Skeletal muscle tissue (tissue), 3 donors: ENCODE measurements at regions not wholly inside any gene's neighbourhood (a gene's known extent, or its start where the extent isn't known, plus 50 kb on each side); places are given as distances from the start of the nearest gene placed in this dataset.

Experiments
- H3K27ac ChIP-seq: one replicate; pipeline ENCODE4 v1.7.0; 2013; ENCODE audit warnings: mild to moderate bottlenecking, low read depth, low read length, inconsistent platforms
- H3K27me3 ChIP-seq, 3 donors: one replicate each; pipeline ENCODE4 v1.7.0; 2013; ENCODE audit warnings: low read length in 3 of 3; ENCODE audit not compliant: control insufficient read depth in 3 of 3, insufficient read depth in 3 of 3
- H3K36me3 ChIP-seq, 3 donors: one replicate each; pipeline ENCODE4 v1.7.0; 2013; ENCODE audit warnings: low read length in 3 of 3; ENCODE audit not compliant: control insufficient read depth in 3 of 3, insufficient read depth in 3 of 3
- H3K4me1 ChIP-seq, 3 donors: one replicate each; pipeline ENCODE4 v1.7.0; 2013; ENCODE audit warnings: low read length in 3 of 3, mild to moderate bottlenecking in 3 of 3; ENCODE audit not compliant: control insufficient read depth in 3 of 3, insufficient read depth in 3 of 3
- H3K4me3 ChIP-seq, 3 donors: one replicate each; pipeline ENCODE4 v1.7.0; 2013; ENCODE audit warnings: low read length in 3 of 3
- H3K9ac ChIP-seq, 3 donors: one replicate each; pipeline ENCODE4 v1.7.0; 2013; ENCODE audit warnings: low read length in 3 of 3, mild to moderate bottlenecking in 3 of 3, moderate library complexity in 2 of 3, low read depth in 1 of 3
- H3K9me3 ChIP-seq, 3 donors: one replicate each; pipeline ENCODE4 v1.7.0; 2013; ENCODE audit warnings: low read length in 3 of 3; ENCODE audit not compliant: control insufficient read depth in 3 of 3
- donor health status: Osteomylitis.

DNA sequence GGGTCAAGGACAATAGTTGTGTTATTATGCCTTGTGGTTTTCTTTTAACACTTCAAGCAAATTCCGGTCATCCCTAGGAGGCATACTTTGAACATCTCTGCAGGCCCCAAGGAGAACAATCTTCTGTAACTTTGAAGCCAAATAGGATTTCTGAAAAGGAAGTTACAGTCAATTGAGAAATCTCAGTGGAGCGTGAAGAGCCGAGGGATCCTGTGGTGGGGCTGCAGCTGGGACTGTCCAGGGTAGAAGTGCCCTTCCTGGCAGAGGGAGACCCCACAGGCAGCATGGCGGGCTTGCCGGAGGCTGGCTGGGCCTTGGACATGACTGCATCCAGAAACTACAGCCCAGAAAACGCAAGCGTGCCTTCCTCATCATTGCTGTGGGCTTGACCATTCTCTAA is 179.7 kb downstream of the PTPN20 start:
- H3K36me3 ChIP-seq: no peaks in the 10 kb centered on the region
- H3K4me3 ChIP-seq: no peak overlapping the region
- H3K9ac ChIP-seq: no peak overlapping the region
- H3K27me3 ChIP-seq: no peaks in the 10 kb centered on the region
- H3K9me3 ChIP-seq: no peaks in the 10 kb centered on the region
- H3K27ac ChIP-seq: no peak overlapping the region
- H3K4me1 ChIP-seq: no peaks in the 10 kb centered on the region

DNA sequence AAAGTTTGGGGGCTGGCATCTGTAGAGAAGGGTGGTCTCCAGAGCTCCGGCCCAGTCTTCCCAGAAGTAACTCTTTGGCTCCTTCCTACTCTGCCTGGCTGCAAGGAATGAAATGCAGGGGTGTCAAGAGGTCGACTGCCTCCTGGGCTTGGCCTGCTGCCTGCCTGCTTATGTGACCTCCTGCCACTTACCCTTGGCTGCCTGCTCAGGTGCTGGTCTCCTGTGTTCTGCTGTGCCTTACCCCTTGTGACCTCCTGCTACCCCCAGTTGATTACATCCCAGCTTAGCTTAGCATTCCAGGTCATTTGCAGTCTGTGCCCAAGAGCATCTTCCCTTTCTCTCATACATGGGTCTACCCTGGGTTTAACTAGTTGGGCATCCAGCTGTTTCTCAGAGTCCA is 180.2 kb downstream of the PTPN20 start:
- Histone ChIP-seq H3K9ac (no peak overlapping the region), H3K36me3 (no peaks in the 10 kb centered on the region), H3K27ac (no peak overlapping the region), H3K9me3 (no peaks in the 10 kb centered on the region), H3K27me3 (no peaks in the 10 kb centered on the region), H3K4me3 (no peak overlapping the region), H3K4me1 (no peaks in the 10 kb centered on the region)

DNA sequence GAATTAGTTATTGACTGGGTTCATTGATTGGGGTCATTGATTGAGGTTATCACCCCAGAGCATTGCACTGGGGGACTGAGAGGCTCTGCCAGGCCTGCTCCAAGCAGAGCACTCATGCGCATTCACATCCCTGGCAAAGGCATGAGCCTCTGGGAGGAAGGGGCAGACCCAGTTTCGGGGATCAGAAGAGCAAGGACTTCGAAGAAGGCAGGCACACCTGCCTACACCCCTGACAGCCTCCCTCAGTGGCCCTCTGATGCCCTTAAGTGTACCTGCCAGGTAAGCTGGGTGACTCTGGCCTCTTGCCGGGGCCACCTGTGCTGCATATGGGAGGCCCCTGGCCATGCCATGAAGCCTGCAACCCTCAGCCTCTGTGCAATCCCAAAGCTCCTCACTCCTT is 181.1 kb downstream of the PTPN20 start:
- H3K36me3 ChIP-seq: no peaks in the 10 kb centered on the region
- no peak overlapping the region for H3K27ac ChIP-seq
- no peaks in the 10 kb centered on the region for H3K27me3 ChIP-seq
- no peak overlapping the region for H3K4me3 ChIP-seq
- no peaks in the 10 kb centered on the region for H3K4me1 ChIP-seq
- no peak overlapping the region for H3K9ac ChIP-seq
- H3K9me3 ChIP-seq: no peaks in the 10 kb centered on the region

DNA sequence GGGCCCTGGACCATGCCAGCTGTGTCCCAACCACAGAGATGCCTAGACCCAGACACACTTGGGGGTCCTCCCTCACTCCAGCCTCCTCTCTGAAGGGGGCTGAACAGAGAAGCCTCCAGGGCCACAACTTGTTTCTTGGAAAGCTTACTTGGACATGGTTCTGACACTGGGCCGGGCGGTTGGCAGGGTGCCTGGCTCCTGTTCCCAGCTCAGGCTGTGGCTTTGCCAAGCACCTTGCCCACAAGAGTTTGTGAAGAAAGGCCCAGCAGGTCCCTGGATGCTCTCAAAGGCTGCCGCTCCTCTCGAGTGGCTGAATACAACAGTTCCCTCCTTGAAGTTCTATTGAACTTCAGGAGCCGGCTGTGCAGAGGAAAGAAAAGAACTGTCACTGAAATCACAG is 181.6 kb downstream of the PTPN20 start:
- Histone ChIP-seq H3K36me3 (no peaks in the 10 kb centered on the region), H3K27ac (no peak overlapping the region), H3K4me1 (no peaks in the 10 kb centered on the region), H3K9me3 (no peaks in the 10 kb centered on the region), H3K4me3 (no peak overlapping the region), H3K27me3 (no peaks in the 10 kb centered on the region), H3K9ac (no peak overlapping the region)

DNA sequence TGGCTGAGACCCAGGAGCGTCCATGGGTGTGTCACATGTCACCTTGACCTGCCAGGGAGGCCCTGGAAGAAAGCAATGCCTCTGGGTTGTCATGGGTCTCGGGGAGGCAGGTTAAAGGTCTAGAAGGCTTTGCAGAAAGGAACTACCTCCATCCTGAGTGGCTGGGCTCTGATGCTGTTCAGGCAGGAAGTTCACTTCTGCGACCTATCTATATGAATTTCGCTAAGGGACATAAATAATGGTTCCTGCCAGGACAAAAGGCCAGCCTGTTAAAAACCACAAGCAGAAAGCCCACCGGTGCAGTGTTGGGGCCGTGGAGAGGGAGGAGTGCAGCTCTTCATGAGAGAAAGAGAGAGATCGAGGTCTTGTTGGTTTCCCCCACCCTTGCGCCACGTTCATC is 182.9 kb downstream of the PTPN20 start:
- H3K9me3 ChIP-seq: no peaks in the 10 kb centered on the region

DNA sequence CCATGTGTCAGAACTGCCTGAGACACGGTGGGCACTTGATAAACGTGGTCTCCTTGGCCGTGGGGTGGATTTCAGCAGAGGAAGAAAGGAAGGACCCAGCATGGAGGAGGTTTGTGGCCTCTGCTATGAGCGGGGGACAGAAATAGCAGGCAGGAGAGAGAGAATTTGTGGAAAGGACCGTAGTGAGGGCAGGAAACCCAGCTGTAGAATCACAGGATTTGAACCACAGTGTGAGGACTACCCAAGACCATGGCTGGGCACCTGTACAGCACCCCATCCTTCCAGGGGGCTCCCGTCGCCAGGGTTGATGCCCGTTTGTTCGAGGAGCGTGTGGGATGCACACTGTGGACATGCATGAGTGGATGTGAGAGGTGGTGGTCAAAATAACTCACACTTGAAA is 183.4 kb downstream of the PTPN20 start:
- no peaks in the 10 kb centered on the region for H3K27me3 ChIP-seq
- H3K9me3 ChIP-seq: no peaks in the 10 kb centered on the region
- no peak overlapping the region for H3K4me3 ChIP-seq
- no peaks in the 10 kb centered on the region for H3K4me1 ChIP-seq
- no peak overlapping the region for H3K27ac ChIP-seq
- H3K36me3 ChIP-seq: no peaks in the 10 kb centered on the region
- H3K9ac ChIP-seq: no peak overlapping the region

More for the DNA sequence above, 182.9 kb downstream of the PTPN20 start:
- Histone ChIP-seq H3K4me1 (no peaks in the 10 kb centered on the region), H3K36me3 (no peaks in the 10 kb centered on the region), H3K9ac (no peak overlapping the region), H3K4me3 (no peak overlapping the region), H3K27ac (no peak overlapping the region), H3K27me3 (no peaks in the 10 kb centered on the region)

DNA sequence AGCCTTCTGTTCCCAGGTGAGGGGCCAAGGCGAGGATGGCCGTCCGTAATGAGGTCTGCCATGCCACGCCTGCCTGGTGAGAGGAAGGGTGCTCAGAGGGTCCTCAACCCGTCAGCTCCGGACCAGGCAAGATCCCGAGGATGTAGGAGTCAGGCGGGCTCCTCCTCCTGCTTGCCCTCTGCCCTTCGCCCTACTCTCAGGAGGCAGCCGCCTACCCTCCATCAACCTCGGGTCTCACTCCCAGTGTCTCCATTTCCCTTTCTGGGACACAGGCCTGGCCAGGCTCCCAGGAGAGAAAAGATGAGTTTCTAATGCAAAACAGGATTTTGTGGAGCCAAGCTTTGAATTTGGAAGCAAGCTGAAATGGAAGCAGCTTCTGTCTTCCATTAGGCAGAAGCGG is 184.0 kb downstream of the PTPN20 start:
- Histone ChIP-seq H3K4me3 (no peak overlapping the region), H3K36me3 (no peaks in the 10 kb centered on the region), H3K9me3 (no peaks in the 10 kb centered on the region), H3K27me3 (no peaks in the 10 kb centered on the region), H3K27ac (no peak overlapping the region), H3K9ac (no peak overlapping the region), H3K4me1 (no peaks in the 10 kb centered on the region)

DNA sequence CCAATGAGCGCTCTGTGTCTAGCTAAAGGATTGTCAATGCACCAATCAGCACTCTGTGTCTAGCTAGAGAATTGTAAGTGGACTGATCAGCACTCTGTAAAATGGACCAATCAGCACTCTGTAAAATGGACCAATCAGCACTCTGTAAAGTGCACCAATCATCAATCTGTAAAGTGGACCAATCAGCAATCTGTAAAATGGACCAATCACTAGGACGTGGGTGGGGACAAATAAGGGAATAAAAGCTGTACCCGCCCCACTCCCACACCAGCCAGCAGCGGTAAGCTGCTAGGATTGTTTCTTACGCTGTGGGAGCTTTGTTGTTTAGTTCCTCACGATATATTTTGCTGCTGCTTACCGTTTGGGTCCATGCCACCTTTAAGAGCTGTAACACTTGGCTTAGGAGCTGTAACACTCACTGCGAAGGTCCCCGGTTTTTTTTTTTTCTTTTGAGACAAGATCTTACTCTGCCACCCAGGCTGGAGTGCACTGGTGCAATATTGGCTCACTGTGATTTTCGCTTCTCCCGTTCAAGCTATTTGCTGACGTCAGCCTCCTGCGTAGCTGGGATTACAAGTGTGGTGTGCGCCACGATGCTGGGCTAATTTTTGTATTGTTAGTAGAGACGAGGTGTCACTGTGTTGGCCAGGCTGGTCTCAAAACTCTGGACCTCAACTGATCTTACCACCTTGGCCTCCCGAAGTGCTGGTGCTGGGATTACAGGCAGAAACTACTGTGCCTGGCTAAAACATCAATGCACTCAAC is 184.8 kb downstream of the PTPN20 start:
- H3K4me3 ChIP-seq: no peak overlapping the region
- no peaks in the 10 kb centered on the region for H3K9me3 ChIP-seq
- H3K27me3 ChIP-seq: no peaks in the 10 kb centered on the region
- H3K36me3 ChIP-seq: no peaks in the 10 kb centered on the region
- H3K27ac ChIP-seq: no peak overlapping the region
- no peaks in the 10 kb centered on the region for H3K4me1 ChIP-seq
- no peak overlapping the region for H3K9ac ChIP-seq

DNA sequence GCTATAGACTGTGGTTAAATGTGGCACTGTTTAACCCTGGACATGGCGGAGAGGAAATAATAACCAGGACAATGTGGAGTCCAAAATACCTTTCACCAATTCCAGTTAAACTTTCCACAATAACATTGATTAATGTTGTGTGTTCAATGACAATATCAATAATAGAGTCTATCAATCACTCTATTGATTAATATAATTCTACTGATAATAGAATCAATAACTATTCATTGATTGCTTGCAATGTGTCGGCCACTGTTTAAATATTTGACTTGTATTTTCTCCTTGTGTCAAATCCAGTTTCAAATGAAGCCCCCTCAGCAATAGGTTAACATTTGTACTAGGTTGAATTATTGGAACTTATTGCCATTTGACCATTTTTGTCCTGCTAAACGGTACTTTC is 187.0 kb downstream of the PTPN20 start:
- no peaks in the 10 kb centered on the region for H3K9me3 ChIP-seq
- no peak overlapping the region for H3K27ac ChIP-seq
- no peak overlapping the region for H3K9ac ChIP-seq
- no peaks in the 10 kb centered on the region for H3K27me3 ChIP-seq
- no peaks in the 10 kb centered on the region for H3K4me1 ChIP-seq
- H3K36me3 ChIP-seq: no peaks in the 10 kb centered on the region
- no peak overlapping the region for H3K4me3 ChIP-seq

DNA sequence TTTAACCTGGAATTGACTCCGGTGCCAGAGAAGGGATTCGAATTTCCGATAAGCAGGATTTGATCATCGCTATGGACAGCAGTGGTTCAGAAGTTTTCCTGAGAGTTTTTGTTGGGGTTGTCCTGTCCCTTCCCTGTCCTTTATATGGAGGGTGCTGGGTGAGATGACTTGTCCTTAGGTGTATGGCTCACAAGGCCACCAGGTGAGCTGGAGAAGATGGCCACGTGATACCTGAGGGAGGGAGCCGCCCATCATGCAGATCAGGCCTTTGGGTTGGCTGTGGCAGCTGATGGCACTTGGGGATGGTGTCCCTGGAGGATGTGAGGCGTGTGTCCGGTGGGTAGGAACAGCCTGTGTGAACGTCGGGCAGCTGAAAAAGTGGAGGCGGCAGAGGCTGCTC is 187.7 kb downstream of the PTPN20 start:
- Histone ChIP-seq H3K27me3 (no peaks in the 10 kb centered on the region), H3K4me1 (no peaks in the 10 kb centered on the region), H3K27ac (no peak overlapping the region), H3K9ac (no peak overlapping the region), H3K36me3 (no peaks in the 10 kb centered on the region), H3K9me3 (no peaks in the 10 kb centered on the region), H3K4me3 (no peak overlapping the region)
